NCI-H2196 treated with DMSO at 0.1 percent for 48 hours (cell line): ENCODE measurements at regions not wholly inside any gene's neighbourhood (a gene's known extent, or its start where the extent isn't known, plus 50 kb on each side); places are given as distances from the start of the nearest gene placed in this dataset.
"Not testable (repeated sequence)": the region's sequence is repeated elsewhere in the genome, so short reads cannot be mapped to it uniquely, and the experiment has no call there.

Experiments used
- DNase-seq: peaks from one replicate; lab custom pipeline; 2025; ENCODE audit not compliant: unreplicated experiment; lab: John Stamatoyannopoulos, UW

DNA sequence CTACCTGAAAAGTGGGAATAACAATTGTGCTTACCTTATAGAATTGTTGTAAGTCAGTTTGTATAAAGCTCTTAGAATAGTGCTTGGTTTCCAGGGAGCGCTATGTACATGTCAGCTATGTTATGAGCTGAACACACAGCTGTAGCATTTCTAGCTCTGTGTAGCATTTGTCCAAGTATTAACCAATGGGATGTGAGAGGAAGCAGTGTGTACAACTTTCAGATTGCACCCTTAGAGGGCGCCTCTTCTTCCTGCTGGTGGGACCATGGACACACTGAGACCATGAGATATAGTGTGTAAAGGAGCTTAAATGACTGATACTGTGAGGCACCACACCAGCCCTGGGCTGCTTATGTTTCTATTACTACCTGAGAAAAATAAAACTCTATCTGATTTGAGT lies 380.2 kb downstream of the LNPK start:
- no peak for DNase-seq

- DNase-seq = no peak
Observed at GRCh38 chr2:175620106-175620505, 382.0 kb downstream of the LNPK start.

- no peak for DNase-seq
Observed at GRCh38 chr2:175619179-175620045, 382.7 kb downstream of the LNPK start.

DNA sequence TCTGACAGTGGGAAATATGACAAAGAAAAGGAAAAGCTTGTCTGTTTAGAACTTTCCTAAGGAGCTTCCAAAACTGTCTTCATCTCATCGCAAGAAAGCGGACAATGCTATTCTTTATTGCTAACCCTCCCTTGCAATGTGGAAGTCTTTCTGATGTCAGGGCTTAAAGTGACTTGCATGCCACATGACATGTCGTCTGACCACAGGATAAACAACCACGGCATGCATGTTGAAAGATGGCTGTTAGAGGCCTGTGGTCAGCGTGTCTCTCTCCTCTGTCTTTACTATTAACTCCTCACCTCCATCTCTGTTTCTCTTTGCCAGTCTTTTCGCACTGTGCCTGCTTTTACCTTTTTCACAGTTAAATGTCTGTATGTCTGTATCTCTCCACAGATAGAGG lies 389.8 kb downstream of the LNPK start:
- no peak for DNase-seq

- no peak for DNase-seq
Observed at GRCh38 chr2:175606010-175606841, 395.8 kb downstream of the LNPK start.

- no peak for DNase-seq
Observed at GRCh38 chr2:175605640-175606009, 396.4 kb downstream of the LNPK start.

- DNase-seq = no peak
Observed at GRCh38 chr2:175601969-175602368, 400.1 kb downstream of the LNPK start.

DNA sequence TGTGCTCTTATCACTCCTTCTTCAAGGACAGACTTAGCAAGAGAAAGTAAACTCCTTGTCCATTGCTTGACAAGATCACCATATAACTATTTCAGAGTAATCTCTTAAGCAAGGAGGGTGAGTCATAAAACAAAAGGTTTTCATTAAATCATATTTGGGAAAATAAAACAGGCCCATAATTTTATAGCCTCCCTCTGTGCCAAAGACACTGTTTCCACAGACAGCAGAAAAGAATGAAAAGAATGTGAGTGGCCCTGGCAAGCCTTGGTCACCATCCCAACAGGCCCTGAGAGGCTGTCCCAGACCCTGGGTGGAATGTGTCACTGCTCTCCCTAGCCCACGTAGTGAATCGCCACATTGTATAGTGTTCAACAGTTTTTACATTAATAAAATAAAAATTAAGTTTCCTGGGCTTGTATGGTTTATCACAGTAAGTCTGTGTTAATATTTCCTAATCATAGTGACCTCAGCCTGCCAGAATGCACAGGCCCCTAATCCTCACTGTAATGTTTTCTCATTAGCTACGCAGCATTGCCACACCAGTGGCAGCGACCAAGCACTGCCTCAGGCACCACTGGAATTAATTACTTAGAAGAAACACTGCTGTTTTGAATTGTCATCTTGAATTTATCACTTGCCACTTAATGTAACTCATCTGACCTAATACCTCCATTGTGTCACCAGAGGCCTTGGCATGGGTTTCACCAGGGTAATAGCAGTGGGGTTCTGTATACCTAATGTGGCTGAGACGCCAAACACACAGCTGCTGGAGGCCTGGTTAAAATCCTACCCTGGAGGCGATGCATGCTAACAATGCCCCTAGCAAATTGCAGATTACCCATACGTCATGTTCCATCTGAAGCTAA lies 401.9 kb downstream of the LNPK start:
- no peak for DNase-seq

DNA sequence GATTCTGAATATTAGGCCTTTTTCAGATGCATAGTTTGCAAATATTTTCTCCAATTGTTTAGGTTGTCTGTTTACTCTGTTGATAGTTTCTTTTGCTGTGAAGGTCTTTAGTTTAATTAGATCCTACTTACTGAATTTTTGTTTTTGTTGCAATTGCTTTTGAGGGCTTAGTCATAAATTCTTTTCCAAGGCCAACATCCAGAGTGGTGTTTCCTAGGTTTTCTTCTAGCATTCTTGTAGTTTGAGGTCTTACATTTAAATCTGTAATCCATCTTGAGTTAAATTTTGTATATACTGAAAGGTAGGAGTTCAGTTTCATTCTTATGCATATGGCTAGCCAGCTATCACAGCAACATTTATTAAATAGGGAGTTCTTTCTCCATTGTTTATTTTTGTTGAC lies 404.8 kb downstream of the LNPK start:
- no peak for DNase-seq

DNA sequence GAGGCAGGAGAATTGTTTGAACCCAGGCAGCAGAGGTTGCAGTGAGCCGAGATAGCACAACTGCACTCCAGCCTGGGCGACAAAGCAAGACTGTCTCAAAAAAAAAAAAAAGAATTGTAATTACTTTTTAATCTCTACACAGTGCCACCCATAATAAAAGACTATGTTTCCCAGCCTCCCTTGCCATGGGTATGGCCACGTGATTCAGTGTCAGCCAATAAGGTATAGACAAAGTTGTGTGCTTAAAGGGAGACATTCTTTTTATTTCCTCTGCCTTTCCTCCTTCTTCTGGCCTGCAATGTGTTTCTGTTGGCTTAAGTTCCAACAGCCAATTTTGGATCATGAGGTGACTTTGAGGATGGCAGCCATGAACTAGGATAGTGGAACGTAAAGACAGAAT lies 406.9 kb downstream of the LNPK start:
- DNase-seq = no peak

- DNase-seq = not testable (repeated sequence)
Observed at GRCh38 chr2:175593686-175594525, 408.2 kb downstream of the LNPK start.

- not testable (repeated sequence) for DNase-seq
Observed at GRCh38 chr2:175588213-175588612, 406.7 kb upstream of the ATP5MC3 start.

DNA sequence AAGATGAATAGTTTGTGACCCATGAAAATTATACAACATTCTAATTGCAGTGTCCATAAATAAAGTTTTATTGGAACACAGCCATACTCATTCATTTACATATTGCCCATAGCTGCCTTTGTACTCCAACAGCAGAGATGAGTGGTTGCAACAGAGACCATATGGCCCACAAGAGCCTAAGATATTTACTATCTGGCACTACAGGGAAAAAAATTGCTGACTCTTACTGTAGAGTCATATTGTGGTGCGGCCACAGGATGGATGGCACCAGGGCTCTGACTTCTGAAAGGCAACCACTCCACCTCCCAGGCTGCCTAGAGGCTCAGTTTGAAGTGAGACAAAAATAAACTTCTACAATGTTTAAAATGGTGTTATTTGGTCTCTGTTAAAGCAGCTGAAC lies 404.0 kb upstream of the ATP5MC3 start:
- no peak for DNase-seq

DNA sequence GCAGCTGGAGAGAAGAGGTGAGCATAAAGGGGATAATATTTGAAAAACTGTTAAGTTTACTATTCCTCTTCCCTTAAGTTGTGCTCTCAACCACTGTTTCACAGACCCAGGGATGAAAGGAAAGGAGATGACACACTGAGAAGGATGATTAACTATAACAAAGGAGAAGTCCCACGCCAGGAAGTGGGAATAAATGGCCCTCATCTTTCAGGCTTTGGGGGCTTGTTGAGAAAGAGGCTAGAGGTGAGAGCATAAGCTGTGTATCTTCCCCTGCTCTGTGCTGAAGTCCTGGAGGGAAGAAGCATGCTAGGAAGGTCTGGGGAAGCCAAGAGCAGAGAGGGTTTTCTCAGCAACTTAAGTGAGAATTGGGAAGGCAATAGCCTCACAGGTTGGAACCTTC lies 399.1 kb upstream of the ATP5MC3 start:
- DNase-seq = no peak

- DNase-seq = no peak
Observed at GRCh38 chr2:175579646-175580045, 398.1 kb upstream of the ATP5MC3 start.

GRCh38 chr2:175577368-175577970 lies 396.0 kb upstream of the ATP5MC3 start:
- DNase-seq = no peak

GRCh38 chr2:175576875-175577274 lies 395.4 kb upstream of the ATP5MC3 start:
- no peak for DNase-seq

GRCh38 chr2:175576270-175576669 lies 394.8 kb upstream of the ATP5MC3 start:
- no peak for DNase-seq

GRCh38 chr2:175575346-175576258 lies 394.1 kb upstream of the ATP5MC3 start:
- DNase-seq = no peak
